T-helper 2 cell treated with Interferon-gamma antibody and Interleukin-4, amounts not matched to agents 100 ng/mL and 5 ng/mL, for 36 hours (primary cell): ENCODE measurements at regions not wholly inside any gene's neighbourhood (a gene's known extent, or its start where the extent isn't known, plus 50 kb on each side); places are given as distances from the start of the nearest gene placed in this dataset.

Experiments
- intact Hi-C: fragments of 100-400 bp; cut with micrococcal nuclease; formaldehyde crosslinking; loops from one replicate; pipeline ENCODE4 v1.15.1; 2023

DNA sequence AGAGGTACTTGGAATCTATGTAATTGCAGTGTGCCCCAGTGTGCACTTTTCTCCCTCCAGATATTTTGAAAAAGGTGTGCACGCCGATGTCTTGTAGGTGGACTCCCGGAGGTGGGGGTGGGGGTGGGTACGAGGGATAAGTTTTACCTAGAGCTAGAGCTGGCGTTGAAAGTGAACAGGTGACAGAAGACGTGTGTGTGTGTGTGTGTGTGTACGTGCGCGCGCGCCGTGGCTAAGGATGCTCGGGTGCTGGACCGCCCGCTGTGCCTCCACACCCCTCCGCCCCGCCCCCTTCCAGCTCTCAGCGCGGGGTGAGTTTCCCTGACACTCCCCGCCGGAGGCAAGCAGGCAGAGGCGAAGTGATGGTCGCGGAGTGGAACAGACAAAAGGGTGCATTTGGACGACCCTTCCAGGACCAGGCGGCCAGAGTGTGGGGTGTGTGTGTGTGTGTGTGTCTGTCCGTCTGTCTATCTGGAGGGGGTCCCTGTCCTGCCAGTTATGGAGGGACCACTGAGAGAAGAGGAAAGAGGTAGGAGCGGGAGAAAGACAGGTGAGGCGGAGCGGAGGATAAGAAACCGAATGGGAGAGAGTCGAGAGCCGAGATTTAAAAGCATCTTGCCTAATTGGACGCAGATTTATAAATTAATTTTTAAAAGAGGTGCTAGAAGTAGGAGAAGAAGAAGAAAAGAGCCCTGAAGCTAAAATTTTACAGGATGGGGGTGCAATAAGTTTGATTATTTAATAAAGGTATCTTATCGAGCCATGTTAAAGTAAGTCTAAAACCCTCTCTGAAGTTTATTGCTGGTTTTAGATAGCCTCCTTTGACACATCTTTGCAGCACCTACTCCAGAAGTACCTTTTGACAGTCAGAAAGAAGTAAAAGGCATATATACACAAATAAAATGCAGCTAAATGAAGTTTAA is 335.8 kb upstream of the THRB start:
- intact Hi-C loops, result no loop called here

DNA sequence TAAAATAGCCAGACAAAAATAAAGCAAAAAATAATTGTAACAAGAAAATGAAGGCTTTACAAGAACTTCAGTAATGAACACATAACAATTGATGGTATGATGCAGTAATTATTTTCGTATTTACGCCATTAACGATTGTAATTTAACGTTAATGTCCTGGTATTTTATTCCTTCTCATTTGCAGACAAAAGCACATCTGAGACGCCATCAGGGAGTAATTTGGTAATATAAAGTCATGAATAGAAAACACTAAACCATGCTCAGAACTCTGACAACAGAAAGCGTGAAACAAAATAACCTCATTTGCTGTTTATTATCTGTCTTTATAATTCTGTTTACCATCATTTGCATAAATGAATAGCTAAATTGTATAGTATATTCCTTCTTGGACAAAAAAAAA is 336.6 kb upstream of the THRB start:
- intact Hi-C loops, result no loop called here

DNA sequence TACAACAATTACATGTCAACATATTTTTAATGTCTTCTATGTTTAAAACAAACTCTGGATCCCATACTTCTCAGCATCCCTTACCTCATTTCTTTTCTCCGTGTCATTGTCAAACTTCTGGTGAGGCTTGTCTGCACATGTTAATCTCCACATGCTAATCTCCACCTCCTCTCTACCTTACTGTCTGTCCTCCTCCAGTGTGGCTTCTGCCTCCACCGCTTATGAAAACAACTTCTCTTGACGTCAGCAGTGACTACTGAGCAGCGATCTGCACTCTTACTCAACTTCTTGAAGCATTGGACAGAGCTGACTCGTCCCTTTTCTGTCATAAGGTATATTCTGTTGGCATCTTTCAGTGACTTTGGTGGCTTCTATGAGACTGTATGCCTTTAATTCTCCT is 338.2 kb upstream of the THRB start:
- intact Hi-C loops, result no loop called here

DNA sequence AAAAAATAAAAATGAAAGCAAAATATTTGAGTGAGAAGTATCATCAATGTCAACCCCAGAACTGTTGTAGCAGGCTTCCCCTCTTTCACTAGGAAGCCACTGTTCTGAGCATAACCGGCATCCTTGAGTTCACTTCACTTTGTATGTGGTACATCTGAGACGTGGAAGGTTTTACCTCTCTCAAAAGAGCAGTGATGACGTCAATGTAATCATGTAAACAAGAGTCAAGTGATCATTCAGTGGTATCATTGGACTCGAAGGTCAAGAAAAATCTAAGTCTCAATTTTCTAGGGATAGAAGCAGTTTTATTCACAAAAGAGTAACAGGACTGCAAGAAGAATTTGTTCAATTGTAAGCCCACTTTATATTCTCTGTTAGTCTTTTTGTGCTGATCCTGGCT is 339.8 kb upstream of the THRB start:
- intact Hi-C loops, result no loop called here

DNA sequence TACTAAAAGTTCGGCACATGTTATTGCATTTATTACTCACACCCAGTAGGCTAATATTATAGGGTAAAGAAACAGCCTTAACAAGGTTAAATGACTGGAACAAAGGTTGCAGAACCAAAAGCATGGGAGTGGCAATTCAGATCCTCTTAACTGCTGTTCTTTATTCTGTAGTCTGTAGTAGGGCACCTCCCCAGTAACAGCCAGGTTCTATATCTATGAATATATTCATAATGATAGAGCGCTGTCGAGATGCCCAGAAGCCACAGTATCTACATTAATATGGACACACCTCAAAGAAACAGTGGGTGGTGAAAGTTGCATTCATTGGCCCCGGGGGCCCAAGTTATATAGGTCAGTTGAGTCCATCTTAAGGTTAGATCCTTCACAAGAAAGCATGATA is 340.9 kb upstream of the THRB start:
- intact Hi-C loops, result no loop called here

DNA sequence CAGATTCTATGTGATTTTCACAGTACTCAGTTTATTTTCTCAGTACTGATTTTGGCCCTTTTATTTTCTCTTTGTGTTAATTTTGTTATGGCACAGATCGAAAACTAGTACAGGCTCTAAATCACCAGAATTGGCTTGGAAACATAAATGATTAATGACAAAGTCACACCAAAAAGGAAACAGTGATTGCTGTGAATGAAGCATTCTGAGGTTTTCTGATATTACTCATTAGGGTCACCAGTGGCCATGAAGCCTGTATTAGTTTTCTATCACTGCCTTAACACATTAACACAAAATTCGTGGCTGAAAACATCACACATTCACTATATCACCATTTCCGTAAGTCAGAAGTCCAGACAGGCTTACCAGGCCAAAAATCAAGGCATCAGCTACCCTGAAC is 343.0 kb upstream of the THRB start:
- intact Hi-C loops, result no loop called here

DNA sequence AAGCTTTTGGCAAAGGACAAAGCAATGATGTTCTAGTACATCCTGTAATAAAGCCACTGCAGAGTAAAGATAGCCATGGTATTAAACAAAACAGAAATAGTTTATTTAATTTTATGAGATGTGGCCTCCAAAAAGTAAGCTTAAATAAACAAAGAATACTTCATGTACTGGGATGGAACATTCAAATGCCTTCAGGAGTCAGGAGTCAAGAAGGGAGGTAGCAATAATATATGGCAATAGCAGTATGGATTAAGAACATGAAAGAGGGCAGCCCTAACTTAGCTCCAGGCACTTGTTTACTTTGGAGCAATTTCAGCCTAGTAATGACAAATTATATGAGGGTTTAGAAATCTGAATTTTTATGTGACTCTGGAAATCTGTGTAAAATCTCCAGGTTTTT is 343.9 kb upstream of the THRB start:
- intact Hi-C loops, result no loop called here

DNA sequence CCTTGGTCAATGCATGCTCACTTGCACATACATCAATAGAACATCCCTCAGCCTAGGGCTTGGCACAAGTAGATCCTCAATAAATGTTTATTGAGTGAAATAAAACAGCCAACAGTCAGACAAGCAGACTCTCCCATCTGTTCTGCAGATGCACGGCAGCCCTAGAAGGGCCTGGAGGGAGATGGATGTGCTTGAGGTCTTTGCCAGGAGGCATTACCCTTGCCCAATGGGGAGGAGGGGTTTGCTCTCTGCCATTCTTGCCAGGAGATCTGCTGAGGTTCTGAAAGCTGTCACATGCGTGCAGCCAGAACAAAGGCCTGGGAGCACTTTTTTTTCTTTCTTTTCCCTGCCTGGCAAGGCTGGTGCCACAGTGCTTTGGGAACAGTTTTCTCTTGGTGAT is 349.3 kb upstream of the THRB start:
- intact Hi-C loops, result no loop called here

DNA sequence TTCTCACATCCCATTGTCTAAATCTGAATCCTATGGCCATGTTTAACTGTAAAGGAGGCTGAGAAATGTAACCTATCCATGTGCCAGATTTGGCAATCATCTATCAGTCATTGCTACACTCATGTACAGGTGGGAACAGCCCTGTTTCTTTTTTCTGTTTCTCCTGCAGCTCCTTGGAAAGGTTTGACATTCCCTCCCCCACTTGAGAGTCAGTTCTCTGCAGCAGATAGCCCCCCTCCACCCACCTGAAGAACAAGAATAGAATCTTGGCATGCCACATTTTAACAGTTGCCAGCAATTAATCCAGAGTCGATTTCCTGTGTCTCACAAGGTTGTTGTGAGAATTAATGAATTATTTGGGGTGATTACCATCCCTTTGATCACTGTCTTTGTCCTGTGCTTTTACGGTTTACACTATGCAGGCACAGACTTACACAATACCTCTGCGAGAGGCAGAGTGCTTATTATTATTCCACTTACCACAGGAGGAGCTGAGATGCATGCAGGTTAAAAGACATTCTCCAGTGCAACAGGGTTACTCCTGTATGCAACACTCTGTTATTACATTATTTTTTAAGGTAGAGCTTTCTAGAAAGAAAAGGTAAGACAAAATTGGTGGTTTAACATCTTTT is 351.0 kb upstream of the THRB start:
- intact Hi-C loops, result no loop called here

DNA sequence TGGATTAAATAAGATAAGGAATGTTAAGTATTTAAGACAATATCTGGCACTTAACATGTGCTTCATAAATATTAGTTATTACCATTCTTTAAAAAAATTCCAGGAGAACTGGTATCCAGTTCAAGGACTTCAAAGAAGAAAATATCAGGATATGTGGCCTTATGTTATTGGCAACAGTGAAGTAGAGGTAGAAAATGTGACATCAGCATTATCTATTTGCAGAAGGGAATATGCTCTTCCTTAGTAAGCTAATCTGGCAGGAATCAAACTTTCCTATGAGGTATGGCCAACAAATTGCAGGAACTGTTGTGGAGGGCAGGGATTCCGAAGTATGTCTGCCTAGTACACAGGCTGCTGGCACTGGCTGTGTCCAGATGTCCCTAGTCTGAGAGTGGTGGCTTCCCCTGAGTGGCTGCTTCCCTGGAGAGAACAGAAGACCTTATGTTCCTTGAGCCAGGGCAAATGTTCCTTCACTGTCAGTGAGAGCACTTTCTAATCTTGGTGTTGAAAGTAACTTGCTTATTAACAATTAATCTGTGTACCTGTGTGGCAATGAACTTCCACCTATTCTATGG is 351.7 kb upstream of the THRB start:
- intact Hi-C loops, result no loop called here

DNA sequence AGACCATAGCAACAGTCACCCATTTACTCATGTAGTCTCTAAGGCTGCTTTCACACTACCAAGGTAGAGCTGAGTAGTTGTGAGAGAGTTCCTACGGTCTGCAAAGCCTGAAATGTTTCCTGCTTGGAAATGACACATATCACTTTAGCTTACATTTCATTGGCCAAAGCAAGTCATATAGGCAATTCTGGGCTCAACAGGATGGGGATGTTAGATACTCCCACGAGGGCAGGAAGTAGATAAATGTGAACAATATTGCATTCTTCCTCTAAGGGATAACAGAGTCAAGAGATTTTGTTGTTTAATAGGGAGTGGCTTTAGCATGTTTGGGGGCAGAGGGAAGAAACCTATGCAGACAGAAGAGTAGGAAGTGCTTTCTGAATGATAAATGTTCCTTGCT is 355.6 kb upstream of the THRB start:
- intact Hi-C loops, result no loop called here

DNA sequence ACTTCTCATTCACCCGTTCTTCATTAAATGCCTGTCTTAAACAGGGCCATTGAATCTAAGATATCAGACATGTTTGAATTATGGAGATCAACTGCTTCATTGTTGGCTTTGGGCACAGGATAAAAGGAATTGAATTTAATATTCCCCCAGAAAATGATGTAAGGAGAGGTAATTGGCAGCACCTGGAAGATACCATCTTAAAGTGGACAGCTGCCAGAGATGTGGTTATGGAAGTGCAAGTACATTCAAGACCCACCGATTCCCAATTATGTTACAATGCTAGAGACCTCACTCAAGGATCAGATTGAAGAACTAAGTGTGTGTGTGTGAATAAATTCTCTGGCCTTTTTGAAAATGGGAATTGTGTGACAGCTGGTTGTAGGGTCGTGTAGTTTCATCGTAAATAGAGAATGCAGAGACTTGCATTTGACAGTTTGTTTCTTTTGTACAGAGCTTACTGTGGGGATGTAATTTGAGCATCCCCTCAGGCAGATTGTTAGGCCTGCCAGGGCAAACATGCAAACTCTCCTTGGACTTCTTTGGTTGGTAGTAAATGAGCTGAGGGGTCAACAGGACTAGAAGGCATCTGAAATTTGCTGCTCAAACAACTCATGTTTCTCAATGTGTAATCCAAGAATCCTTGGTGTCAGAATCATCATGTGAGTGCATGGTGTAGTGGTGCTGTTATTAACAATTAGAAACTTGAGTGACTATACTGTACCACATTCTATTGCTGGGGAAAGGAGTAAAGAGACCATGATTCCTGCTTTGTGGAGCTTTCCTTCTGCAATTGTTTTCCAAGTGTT is 359.2 kb upstream of the THRB start:
- intact Hi-C loops, result no loop called here

DNA sequence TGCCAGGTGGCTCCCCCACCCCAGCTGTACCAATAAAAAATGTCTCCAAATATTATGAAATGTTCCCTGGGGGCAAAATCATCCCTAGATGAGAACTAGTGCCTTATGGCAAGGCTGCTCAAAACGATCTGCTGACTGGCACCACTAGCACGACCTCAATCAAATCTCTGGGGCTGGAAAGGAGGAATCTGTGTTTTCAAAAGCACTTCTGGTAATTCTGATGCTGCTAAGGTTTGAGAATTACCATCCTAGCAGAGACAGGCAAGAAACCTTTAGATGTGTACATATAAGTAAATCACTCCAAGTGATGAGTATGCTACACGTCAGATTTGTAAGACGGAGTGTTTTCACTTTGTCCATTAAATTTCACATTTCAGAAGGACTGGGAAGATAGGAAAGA is 360.1 kb upstream of the THRB start:
- intact Hi-C loops, result no loop called here

DNA sequence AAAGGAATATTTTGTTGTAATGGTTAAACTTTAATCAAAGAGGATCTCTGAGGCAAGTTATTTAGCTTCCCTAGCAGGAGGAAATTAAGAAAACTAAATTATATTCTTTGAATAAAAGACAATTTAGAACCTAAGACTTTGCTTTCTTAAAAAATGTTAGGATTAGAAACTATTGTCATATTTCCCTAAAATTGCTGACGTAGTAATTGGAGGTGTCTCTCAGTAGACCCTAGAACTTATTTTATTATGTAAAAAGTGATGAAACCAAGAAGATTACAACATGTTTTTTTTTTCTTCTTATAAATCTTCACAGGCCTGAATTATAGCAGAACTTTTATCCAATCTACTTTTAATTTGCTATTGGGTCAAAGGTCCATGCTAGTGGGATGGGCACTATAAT is 363.3 kb upstream of the THRB start:
- intact Hi-C loops, result no loop called here

DNA sequence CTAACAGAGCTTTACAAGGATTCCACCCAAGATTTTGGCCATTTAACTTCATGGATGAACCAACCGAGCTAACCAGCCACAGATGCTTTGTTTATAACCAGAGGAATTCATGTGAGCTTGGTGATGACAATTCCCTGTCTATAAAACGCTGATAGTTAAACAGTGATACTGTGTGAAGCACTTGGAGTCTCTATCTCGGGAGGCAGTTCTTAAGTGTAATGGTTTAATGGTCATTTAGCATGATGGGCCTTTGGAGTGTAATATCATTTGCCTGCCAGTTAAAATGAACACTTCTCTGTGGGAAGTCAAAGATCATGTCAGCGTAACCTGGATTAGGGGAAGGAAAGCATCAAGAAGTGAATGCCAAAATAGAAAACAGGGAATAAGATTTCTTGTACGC is 368.6 kb upstream of the THRB start:
- intact Hi-C loops, result no loop called here

DNA sequence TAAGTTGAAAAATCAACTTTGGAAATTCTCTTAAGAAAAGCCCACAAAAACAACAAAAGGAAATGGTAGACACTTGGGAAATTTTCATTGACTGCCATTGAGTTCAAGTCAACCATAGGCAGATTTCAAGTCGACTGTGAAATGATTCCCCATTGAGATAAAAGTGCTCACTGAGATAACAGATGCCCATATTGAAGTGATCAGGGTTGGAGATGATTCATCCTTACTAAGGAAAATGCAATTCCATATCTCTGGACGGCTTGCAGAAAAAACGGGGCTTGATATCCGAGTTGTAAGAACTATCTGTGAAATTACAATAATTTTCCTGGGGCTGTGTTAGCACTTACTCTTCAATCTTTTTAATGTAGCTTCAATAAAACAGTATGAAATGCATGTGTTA is 373.1 kb upstream of the THRB start:
- intact Hi-C loops, result no loop called here

DNA sequence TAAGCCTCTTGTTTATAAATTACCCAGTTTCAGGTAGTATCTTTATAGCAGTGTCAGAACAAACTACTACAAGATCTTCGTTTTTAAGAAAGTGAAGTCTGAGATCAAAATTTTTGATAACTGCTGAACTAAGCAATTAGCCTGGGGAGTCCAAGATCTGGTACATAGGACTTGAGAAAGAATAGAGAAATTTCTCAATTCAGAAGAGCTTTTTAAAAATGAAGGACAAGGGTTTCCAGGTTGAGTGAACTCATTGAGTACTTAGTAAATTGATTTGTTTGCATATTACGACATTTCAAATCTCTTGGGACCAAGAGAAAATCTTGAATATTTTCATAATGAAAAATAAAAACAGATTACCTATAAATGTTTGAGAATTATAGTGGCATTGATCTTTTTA is 386.6 kb upstream of the THRB start:
- intact Hi-C loops, result no loop called here

DNA sequence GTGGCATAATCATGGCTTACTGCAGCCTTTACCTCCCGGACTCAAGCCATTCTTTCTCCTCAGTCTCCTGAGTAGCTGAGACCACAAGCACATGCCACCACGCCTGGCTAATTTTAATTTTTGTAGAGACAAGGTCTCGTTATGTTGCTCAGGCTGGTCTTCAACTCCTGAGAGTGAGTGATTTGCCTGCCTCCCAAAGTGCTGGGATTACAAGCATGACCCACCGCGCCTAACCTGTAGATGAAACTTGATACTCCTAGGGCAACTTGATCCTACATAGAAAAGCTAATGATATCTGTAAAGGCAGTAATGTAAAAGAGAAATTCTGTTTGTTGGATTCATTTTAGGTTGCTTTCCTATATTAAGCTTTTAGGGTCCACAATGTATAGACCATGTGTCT is 391.9 kb upstream of the THRB start:
- intact Hi-C loops, result no loop called here

DNA sequence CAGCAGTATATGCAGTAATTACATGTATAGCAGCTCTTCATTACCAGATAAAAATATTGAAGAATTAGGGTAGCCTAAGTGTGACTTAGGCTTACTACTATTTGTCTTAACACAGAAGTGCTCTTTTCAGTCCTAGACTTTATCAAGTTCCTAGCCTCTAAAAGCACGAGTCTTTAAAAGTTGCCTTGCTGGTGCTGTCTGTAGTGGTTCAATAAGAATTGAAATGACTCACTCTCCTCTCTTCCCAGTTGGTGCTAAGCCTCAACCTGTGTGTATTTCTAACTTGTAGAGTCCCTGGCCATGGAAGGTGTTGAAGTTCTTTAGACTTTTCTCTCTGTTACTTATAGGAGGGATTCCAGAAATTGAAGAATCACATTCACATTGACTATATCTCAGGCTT is 395.4 kb upstream of the THRB start:
- intact Hi-C loops, result no loop called here

DNA sequence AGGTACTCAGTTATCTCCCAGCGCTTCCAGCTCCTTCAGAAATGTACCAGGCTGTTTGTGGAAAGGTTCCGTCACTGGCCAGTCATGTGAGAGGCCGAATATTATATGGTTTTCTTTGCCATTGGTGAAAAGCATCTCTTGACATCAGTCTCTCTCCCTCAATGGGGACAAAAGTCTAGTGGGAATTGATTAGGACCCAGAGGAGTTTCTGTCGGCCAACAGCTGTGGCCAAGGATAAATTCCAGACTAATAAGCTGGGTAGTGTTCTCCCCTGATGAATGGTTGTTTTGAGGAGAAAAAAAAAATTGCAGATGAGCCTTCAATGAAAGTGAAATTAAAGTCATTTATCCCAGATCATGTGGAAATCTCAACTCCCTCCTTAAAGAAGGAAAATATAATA is 404.7 kb upstream of the THRB start:
- intact Hi-C loops, result no loop called here

DNA sequence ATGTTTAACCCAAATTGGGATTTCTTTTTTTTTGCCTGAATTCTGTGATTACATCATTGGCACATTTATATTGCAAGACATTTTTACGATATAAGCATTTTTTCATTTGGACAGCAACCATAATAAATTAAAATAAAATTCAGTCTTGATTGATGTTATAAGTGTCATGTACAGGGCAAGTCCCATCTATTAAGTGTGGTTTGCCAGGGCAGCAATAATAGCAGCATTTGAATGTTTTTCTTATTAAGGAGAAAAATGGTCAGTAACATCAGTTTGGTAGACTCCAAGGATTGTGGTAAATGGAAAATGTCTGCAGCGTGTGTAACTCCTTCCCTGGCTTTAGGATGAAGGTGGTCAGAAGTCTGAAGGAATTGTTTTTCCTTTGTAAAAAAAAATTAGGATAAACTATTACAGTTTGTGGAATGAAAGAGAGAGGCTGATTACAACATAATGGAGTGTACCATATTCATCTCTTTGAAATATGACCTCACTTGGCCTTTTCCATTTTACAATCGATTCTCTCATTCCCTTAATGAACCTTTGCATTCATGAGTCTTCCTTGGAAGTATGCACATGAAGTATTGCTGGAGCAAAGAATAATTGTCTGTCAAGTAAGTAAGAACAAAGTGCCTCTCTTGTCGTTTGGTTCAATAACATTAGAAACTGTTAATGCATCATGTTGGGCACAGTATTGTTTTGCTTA is 405.4 kb upstream of the THRB start:
- intact Hi-C loops, result no loop called here
